ENCODE measurements at regions not wholly inside any gene's neighbourhood (a gene's known extent, or its start where the extent isn't known, plus 50 kb on each side); places are given as distances from the start of the nearest gene placed in this dataset.
A peak's percentile ranks its signal among the peaks of the same experiment; 100 is the strongest.

- no peaks in the 10 kb centered on the region for H3K9me3 ChIP-seq
- H3K4me1 ChIP-seq (ENCODE audit: control insufficient read depth in 1 of 2, low read depth in 2 of 2), result peaks cover 3 to 17% of the 10 kb centered on the region in 2 donors
- H3K27ac ChIP-seq, result no peak overlapping the region
- H3K4me3 ChIP-seq, result no peak overlapping the region
- no peaks in the 10 kb centered on the region for H3K27me3 ChIP-seq (replicated peaks; ENCODE audit: insufficient read depth)
- no peak for ATAC-seq (ENCODE audit: insufficient number of reproducible peaks, low FRiP score, low read depth)
- H3K36me3 ChIP-seq, result no peaks in the 10 kb centered on the region
- no peak for TF ChIP-seq CTCF (IDR thresholded peaks at IDR 0.05)
- no peak for DNase-seq (ENCODE audit: low spot score)
Measured at GRCh38 chr3:174769171-174769570, 90.0 kb upstream of the NAALADL2 start.

DNA sequence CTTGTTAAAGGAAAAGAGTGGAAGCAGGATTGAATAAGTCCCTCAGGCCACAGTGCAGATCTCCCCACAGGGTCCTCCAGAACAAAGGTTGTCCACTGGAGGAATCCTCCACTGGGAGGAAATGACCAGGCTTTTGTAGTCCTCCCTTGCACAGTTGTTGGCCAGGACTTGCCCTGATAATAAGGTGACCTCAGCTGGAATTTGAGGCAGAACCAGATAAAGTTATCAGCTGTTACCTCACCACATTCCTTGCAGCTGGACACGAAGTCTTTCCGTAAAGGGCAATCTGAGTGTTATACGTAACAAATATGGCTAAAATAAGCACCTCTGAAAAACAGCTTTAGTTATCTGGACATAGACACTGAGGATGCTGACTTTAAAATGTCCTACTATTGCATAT is 83.5 kb upstream of the NAALADL2 start:
- TF ChIP-seq CTCF (IDR thresholded peaks at IDR 0.05), result no peak
- H3K9me3 ChIP-seq, result no peaks in the 10 kb centered on the region
- DNase-seq (ENCODE audit: low spot score) (no peak), ATAC-seq (ENCODE audit: insufficient number of reproducible peaks, low FRiP score, low read depth) (peak; percentile 28)
- H3K4me3 ChIP-seq, result no peak overlapping the region
- H3K4me1 ChIP-seq (ENCODE audit: control insufficient read depth in 1 of 2, low read depth in 2 of 2), result no peaks in the 10 kb centered on the region
- H3K27ac ChIP-seq, result peak overlapping the region in 1 of 2 donors; percentile 3
- H3K36me3 ChIP-seq, result no peaks in the 10 kb centered on the region
- no peaks in the 10 kb centered on the region for H3K27me3 ChIP-seq (replicated peaks; ENCODE audit: insufficient read depth)

- no peak for ATAC-seq (ENCODE audit: insufficient number of reproducible peaks, low FRiP score, low read depth)
- no peak for TF ChIP-seq CTCF (IDR thresholded peaks at IDR 0.05)
- H3K27ac ChIP-seq, result peak overlapping the region in 1 of 2 donors; percentile 3
Measured at GRCh38 chr3:174776123-174776522, 83.0 kb upstream of the NAALADL2 start.

DNA sequence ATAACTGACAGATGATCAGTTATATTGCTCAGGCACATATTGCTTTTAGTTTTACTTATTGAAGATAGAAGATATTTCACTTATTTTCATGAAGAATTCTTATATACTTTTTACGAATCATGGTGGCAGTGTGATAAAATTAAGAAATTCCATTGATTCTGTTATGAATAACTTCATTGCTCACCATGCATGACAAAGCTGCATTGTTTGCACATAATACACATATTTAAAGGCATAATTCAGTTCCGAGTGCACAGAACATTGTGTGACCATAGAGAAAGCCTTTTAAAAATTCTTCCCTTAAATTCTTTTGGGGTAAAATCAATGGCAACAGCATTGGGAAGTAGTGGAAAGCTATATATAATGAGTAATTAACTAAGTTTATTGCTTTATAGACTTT is 82.5 kb upstream of the NAALADL2 start:
- no peak for TF ChIP-seq CTCF (IDR thresholded peaks at IDR 0.05)
- H3K36me3 ChIP-seq, result no peaks in the 10 kb centered on the region

More at GRCh38 chr3:174776123-174776522, 83.0 kb upstream of the NAALADL2 start:
- no peaks in the 10 kb centered on the region for H3K4me1 ChIP-seq (ENCODE audit: control insufficient read depth in 1 of 2, low read depth in 2 of 2)
- no peak overlapping the region for H3K4me3 ChIP-seq
- H3K9me3 ChIP-seq, result no peaks in the 10 kb centered on the region
- H3K27me3 ChIP-seq (replicated peaks; ENCODE audit: insufficient read depth), result no peaks in the 10 kb centered on the region
- no peak for DNase-seq (ENCODE audit: low spot score)
- no peaks in the 10 kb centered on the region for H3K36me3 ChIP-seq

GRCh38 chr3:174777813-174778212 is 81.3 kb upstream of the NAALADL2 start:
- no peaks in the 10 kb centered on the region for H3K9me3 ChIP-seq
- DNase-seq (ENCODE audit: low spot score), result no peak
- H3K4me1 ChIP-seq (ENCODE audit: control insufficient read depth in 1 of 2, low read depth in 2 of 2), result no peaks in the 10 kb centered on the region
- no peak for ATAC-seq (ENCODE audit: insufficient number of reproducible peaks, low FRiP score, low read depth)
- no peak for TF ChIP-seq CTCF (IDR thresholded peaks at IDR 0.05)
- no peak overlapping the region for H3K4me3 ChIP-seq
- no peaks in the 10 kb centered on the region for H3K36me3 ChIP-seq
- H3K27me3 ChIP-seq (replicated peaks; ENCODE audit: insufficient read depth), result no peaks in the 10 kb centered on the region
- no peak overlapping the region for H3K27ac ChIP-seq

More for the DNA sequence above, 82.5 kb upstream of the NAALADL2 start:
- no peaks in the 10 kb centered on the region for H3K9me3 ChIP-seq
- no peak for ATAC-seq (ENCODE audit: insufficient number of reproducible peaks, low FRiP score, low read depth)
- no peak for DNase-seq (ENCODE audit: low spot score)
- no peaks in the 10 kb centered on the region for H3K4me1 ChIP-seq (ENCODE audit: control insufficient read depth in 1 of 2, low read depth in 2 of 2)
- no peaks in the 10 kb centered on the region for H3K27me3 ChIP-seq (replicated peaks; ENCODE audit: insufficient read depth)
- no peak overlapping the region for H3K27ac ChIP-seq
- H3K4me3 ChIP-seq, result no peak overlapping the region

Data from thoracic aorta (tissue), 2 donors.